B cell (primary cell): ENCODE measurements at regions not wholly inside any gene's neighbourhood (a gene's known extent, or its start where the extent isn't known, plus 50 kb on each side); places are given as distances from the start of the nearest gene placed in this dataset.

Experiments used
- ATAC-seq: fragments of 200-7000 bp; cut with Tn5 transposase; one replicate; pipeline ENCODE4 v1.10.0; 2021; ENCODE audit warnings: low read depth, mild to moderate bottlenecking, moderate number of reproducible peaks, moderate library complexity
- CTCF ChIA-PET: fragments of 350-600 bp; sonication (Branson Sonifier 250); formaldehyde crosslinking; loops from one replicate; lab custom pipeline; 2021; ENCODE audit warnings: antibody characterized with exemption, inconsistent platforms; lab: Charles Lee
- POLR2A ChIA-PET: fragments of 350-600 bp; sonication (Branson Sonifier 250); formaldehyde crosslinking; loops from one replicate; lab custom pipeline; 2021; ENCODE audit warnings: antibody characterized with exemption; lab: Charles Lee
- DNase-seq: peaks from one replicate; pipeline ENCODE4 v3.0.0; 2013
- H2AFZ ChIP-seq: 2 replicates; pipeline ENCODE4 v1.6.1; 2012; ENCODE audit warnings: mild to moderate bottlenecking, low read depth, low read length; ENCODE audit not compliant: insufficient read depth, poor library complexity, severe bottlenecking
- H3K27ac ChIP-seq, 2 donors: 1 replicate in 1 of 2; 2 replicates in 1 of 2; pipeline ENCODE4 v1.5.1; 2012 to 2013; ENCODE audit warnings: low read length in 2 of 2, mild to moderate bottlenecking in 2 of 2, moderate library complexity in 1 of 2
- H3K27me3 ChIP-seq, 4 experiments: fragments of 200-600 bp in 1 of 4; sonication (generic) in 1 of 4; replicated peaks in 1 of 4; 1 replicate in 2 of 4; 2 replicates in 2 of 4; pipeline versions ENCODE4 v1.6.1 to v1.7.0; 2013 to 2016; ENCODE audit warnings: low read length in 3 of 4, mild to moderate bottlenecking in 2 of 4, mixed read lengths in 1 of 4, moderate library complexity in 1 of 4; ENCODE audit not compliant: insufficient read depth in 4 of 4, control insufficient read depth in 3 of 4; ENCODE audit errors: control extremely low read depth in 1 of 4
- H3K36me3 ChIP-seq, 2 experiments: replicated peaks in 1 of 2; 1 replicate in 1 of 2; 2 replicates in 1 of 2; pipeline versions ENCODE4 v1.6.1 to v1.7.1; 2013; ENCODE audit warnings: low read length in 1 of 2; ENCODE audit not compliant: insufficient read depth in 2 of 2, control insufficient read depth in 1 of 2; ENCODE audit errors: control extremely low read depth in 1 of 2, extremely low read depth in 1 of 2
- H3K4me1 ChIP-seq, 2 donors: fragments of 200-600 bp in 1 of 2; sonication (generic) in 1 of 2; 1 replicate in 1 of 2; 2 replicates in 1 of 2; pipeline versions ENCODE4 v1.5.1 to v1.6.1; 2013 to 2017; ENCODE audit warnings: low read length in 2 of 2; ENCODE audit not compliant: control insufficient read depth in 2 of 2, insufficient read depth in 2 of 2
- H3K4me2 ChIP-seq: replicated peaks from 2 replicates; pipeline ENCODE3; 2012; ENCODE audit warnings: mild to moderate bottlenecking, low read depth, low read length; ENCODE audit not compliant: poor library complexity, severe bottlenecking
- H3K4me3 ChIP-seq, 5 experiments: fragments of 200-600 bp in 1 of 5; sonication (generic) in 1 of 5; 1 replicate in 3 of 5; 2 replicates in 2 of 5; pipeline versions ENCODE4 v1.5.1 to v1.7.0; 2011 to 2016; ENCODE audit warnings: low read length in 4 of 5, mild to moderate bottlenecking in 4 of 5, low read depth in 2 of 5, control low read depth in 1 of 5, moderate library complexity in 1 of 5; ENCODE audit not compliant: insufficient read depth in 1 of 5; ENCODE audit errors: control extremely low read depth in 1 of 5, extremely low read depth in 1 of 5
- H3K79me2 ChIP-seq: fragments of 200-600 bp; sonication (generic); one replicate; pipeline ENCODE4 v1.6.0; 2016; ENCODE audit warnings: low read length; ENCODE audit not compliant: control insufficient read depth, insufficient read depth
- H3K9ac ChIP-seq: fragments of 200-600 bp; sonication (generic); 2 replicates; pipeline ENCODE4 v1.6.1; 2017; ENCODE audit warnings: mild to moderate bottlenecking, low read length, moderate library complexity
- H3K9me3 ChIP-seq, 3 donors: one replicate each; pipeline versions ENCODE4 v1.6.1 to v1.7.1; 2013; ENCODE audit warnings: low read length in 2 of 3; ENCODE audit not compliant: control insufficient read depth in 2 of 3, insufficient read depth in 1 of 3; ENCODE audit errors: control extremely low read depth in 1 of 3
- H4K20me1 ChIP-seq: 2 replicates; pipeline ENCODE4 v1.6.0; 2012; ENCODE audit warnings: mild to moderate bottlenecking, low read length; ENCODE audit not compliant: insufficient read depth, control insufficient read depth, poor library complexity, severe bottlenecking
- H3K27ac Mint-ChIP-seq: one replicate; pipeline ENCODE4 v1.8.0; 2021; ENCODE audit warnings: mixed read lengths
- H3K27me3 Mint-ChIP-seq: one replicate; pipeline ENCODE4 v1.8.0; 2021; ENCODE audit warnings: mixed read lengths
- H3K4me1 Mint-ChIP-seq: one replicate; pipeline ENCODE4 v1.8.0; 2021; ENCODE audit warnings: mixed read lengths
- H3K4me3 Mint-ChIP-seq: one replicate; pipeline ENCODE4 v1.8.0; 2021; ENCODE audit warnings: mixed read lengths
- H3K9me3 Mint-ChIP-seq: one replicate; pipeline ENCODE4 v1.8.0; 2022; ENCODE audit warnings: mixed read lengths; ENCODE audit not compliant: insufficient read depth
- EZH2 ChIP-seq: IDR thresholded peaks from 2 replicates; pipeline ENCODE4 v1.6.1; 2012; ENCODE audit warnings: borderline replicate concordance, low read depth, mild to moderate bottlenecking, moderate library complexity, low read length; ENCODE audit not compliant: insufficient read depth, poor library complexity, severe bottlenecking
- WGBS: methylation state at CpG from one replicate; pipeline ENCODE4 v1.1.5; 2013; ENCODE audit warnings: missing lambda C conversion rate; ENCODE audit not compliant: insufficient coverage; 5-methylcytosine and 5-hydroxymethylcytosine counted together
- intact Hi-C: fragments of 100-400 bp; cut with micrococcal nuclease; formaldehyde crosslinking; loops from one replicate; pipeline ENCODE4 v1.10.0; 2022
- TF ChIP-seq, protein P1 (sequence below): fragments of 200-600 bp; IDR thresholded peaks from one replicate; pipeline ENCODE4 v1.8.0; 2022; ENCODE audit warnings: antibody characterized with exemption, mild to moderate bottlenecking

- Histone ChIP-seq H3K27ac (no peak overlapping the region), H3K9me3 (no peaks in the 10 kb centered on the region), H4K20me1 (no peaks in the 10 kb centered on the region), H3K27me3 (no peaks in the 10 kb centered on the region), H2AFZ (no peak overlapping the region), H3K4me1 (no peaks in the 10 kb centered on the region), H3K79me2 (no peaks in the 10 kb centered on the region), H3K36me3 (no peaks in the 10 kb centered on the region), H3K4me2 (no peak overlapping the region), H3K4me3 (no peak overlapping the region), H3K9ac (no peak overlapping the region)
- TF ChIP-seq EZH2, result no peak
- TF ChIP-seq, protein P1, sequence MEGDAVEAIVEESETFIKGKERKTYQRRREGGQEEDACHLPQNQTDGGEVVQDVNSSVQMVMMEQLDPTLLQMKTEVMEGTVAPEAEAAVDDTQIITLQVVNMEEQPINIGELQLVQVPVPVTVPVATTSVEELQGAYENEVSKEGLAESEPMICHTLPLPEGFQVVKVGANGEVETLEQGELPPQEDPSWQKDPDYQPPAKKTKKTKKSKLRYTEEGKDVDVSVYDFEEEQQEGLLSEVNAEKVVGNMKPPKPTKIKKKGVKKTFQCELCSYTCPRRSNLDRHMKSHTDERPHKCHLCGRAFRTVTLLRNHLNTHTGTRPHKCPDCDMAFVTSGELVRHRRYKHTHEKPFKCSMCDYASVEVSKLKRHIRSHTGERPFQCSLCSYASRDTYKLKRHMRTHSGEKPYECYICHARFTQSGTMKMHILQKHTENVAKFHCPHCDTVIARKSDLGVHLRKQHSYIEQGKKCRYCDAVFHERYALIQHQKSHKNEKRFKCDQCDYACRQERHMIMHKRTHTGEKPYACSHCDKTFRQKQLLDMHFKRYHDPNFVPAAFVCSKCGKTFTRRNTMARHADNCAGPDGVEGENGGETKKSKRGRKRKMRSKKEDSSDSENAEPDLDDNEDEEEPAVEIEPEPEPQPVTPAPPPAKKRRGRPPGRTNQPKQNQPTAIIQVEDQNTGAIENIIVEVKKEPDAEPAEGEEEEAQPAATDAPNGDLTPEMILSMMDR, result no peak
- 100% methylated on average over 1 of the region's 1 CpG for WGBS
- POLR2A ChIA-PET, result no interaction called here
- Mint-ChIP-seq H3K27ac (no peak overlapping the region), H3K9me3 (no peaks in the 10 kb centered on the region), H3K4me3 (no peak overlapping the region), H3K4me1 (no peaks in the 10 kb centered on the region), H3K27me3 (no peaks in the 10 kb centered on the region)
- DNase-seq (no peak), ATAC-seq (no peak)
- intact Hi-C loops, result no loop called here
- CTCF ChIA-PET, result no interaction called here
Observed at GRCh38 chr5:175082346-175082745, 358.0 kb downstream of the MSX2 start.

DNA sequence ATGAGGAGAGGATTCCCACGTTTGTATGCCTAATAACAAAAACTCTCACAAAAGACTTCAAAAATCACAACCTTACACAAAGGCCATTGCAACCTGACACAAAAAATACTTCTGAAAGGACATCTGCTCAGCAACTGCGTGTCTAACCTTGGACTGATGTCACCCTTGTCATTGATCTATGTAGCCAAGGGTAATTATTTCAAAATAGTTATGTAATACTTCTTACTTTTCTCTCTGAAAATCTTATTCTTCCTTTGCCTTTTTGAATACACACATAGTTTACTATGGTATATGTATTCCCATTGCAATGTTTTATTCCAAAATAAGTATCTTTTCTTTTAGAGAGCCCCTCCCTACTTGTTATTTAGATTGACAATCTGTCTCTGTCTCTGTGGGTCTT lies 355.3 kb downstream of the MSX2 start:
- Mint-ChIP-seq H3K9me3 (no peaks in the 10 kb centered on the region), H3K27ac (no peak overlapping the region), H3K4me1 (no peaks in the 10 kb centered on the region), H3K4me3 (no peak overlapping the region), H3K27me3 (no peaks in the 10 kb centered on the region)
- no peak overlapping the region for H3K4me2 ChIP-seq
- TF ChIP-seq, protein P1, result no peak
- no peak for TF ChIP-seq EZH2
- DNase-seq, result no peak
- H3K4me1 ChIP-seq, result no peaks in the 10 kb centered on the region
- WGBS, result no CpG with 5 or more reads among the region's 2 CpGs
- no peaks in the 10 kb centered on the region for H3K27me3 ChIP-seq
- no peaks in the 10 kb centered on the region for H3K36me3 ChIP-seq
- no peak for ATAC-seq
- no peak overlapping the region for H3K27ac ChIP-seq
- no peaks in the 10 kb centered on the region for H3K9me3 ChIP-seq
- H4K20me1 ChIP-seq, result no peaks in the 10 kb centered on the region
- no peaks in the 10 kb centered on the region for H3K79me2 ChIP-seq
- ChIA-PET POLR2A (no interaction called here), CTCF (no interaction called here)
- H3K9ac ChIP-seq, result no peak overlapping the region
- no peak overlapping the region for H3K4me3 ChIP-seq
- intact Hi-C loops, result no loop called here
- no peak overlapping the region for H2AFZ ChIP-seq
